ENCODE measurements at regions not wholly inside any gene's neighbourhood (a gene's known extent, or its start where the extent isn't known, plus 50 kb on each side); places are given as distances from the start of the nearest gene placed in this dataset.

- Histone ChIP-seq H3K4me3 (no peak overlapping the region), H3K36me3 (no peaks in the 10 kb centered on the region), H3K4me1 (no peaks in the 10 kb centered on the region), H3K9me3 (no peaks in the 10 kb centered on the region), H3K27ac (no peak overlapping the region), H3K27me3 (no peaks in the 10 kb centered on the region)
- no peak for DNase-seq (ENCODE audit: extremely low spot score in 2 of 2)
- intact Hi-C loops (cut with DNase I): no loop called here
- TF ChIP-seq CTCF (IDR thresholded peaks at IDR 0.05): no peak
These were observed 60.8 kb upstream of the CCDC179 start for GRCh38 chr11:22920939-22921565.

DNA sequence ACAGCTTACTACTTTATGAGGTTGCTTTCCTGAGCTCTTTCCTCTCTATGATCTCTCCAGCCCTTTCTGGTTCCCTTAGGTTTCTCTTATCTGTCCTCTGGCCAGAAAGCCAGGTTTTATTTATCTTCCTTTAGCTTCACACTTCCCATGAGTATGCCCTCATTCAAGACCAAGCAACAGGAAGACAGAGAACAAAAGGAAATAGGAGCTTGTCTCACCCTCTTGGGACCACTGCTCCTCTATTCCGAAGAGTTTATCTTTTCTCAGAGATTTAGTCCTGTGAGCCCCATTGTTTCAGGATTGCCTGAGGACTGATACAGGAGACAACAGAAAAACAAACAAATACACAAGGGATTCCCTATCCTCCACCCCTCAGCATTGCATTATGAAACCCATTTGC, 62.4 kb upstream of the CCDC179 start:
- Histone ChIP-seq H3K4me3 (no peak overlapping the region), H3K36me3 (no peaks in the 10 kb centered on the region), H3K27ac (no peak overlapping the region), H3K27me3 (no peaks in the 10 kb centered on the region), H3K9me3 (no peaks in the 10 kb centered on the region), H3K4me1 (no peaks in the 10 kb centered on the region)
- DNase-seq (ENCODE audit: extremely low spot score in 2 of 2): no peak
- TF ChIP-seq POLR2A (IDR thresholded peaks at IDR 0.05) (no peak), CTCF (IDR thresholded peaks at IDR 0.05) (no peak), POLR2AphosphoS5 (IDR thresholded peaks at IDR 0.05; ENCODE audit: insufficient read depth in 1 of 2, low read depth in 1 of 2) (no peak)
- intact Hi-C loops (cut with DNase I): no loop called here

DNA sequence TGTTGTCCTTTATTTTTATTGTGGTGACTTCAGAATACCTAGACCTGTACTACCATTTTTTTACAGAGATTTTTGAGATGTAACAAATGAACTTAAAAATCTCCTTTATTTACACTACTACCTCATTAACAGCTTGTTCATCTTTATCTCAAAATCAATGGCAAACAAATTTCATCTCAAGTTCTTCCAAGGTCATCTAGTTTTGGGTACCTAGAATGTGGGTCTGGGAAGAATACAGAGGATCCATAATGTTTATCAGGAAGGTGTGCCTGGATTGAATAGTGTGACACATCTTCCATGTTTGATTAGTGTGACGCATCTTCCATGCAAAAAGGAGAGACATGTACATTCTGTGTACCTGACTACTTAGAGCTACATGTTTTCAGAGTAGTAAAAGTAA, 63.3 kb upstream of the CCDC179 start:
- Histone ChIP-seq H3K27ac (no peak overlapping the region), H3K36me3 (no peaks in the 10 kb centered on the region), H3K9me3 (no peaks in the 10 kb centered on the region), H3K27me3 (no peaks in the 10 kb centered on the region), H3K4me1 (no peaks in the 10 kb centered on the region), H3K4me3 (no peak overlapping the region)
- intact Hi-C loops (cut with DNase I): no loop called here
- no peak for DNase-seq (ENCODE audit: extremely low spot score in 2 of 2)
- no peak for TF ChIP-seq CTCF (IDR thresholded peaks at IDR 0.05)
- TF ChIP-seq POLR2AphosphoS5 (IDR thresholded peaks at IDR 0.05; ENCODE audit: insufficient read depth in 1 of 2, low read depth in 1 of 2): no peak
- no peak for TF ChIP-seq POLR2A (IDR thresholded peaks at IDR 0.05)

GRCh38 chr11:22926341-22926740, 66.1 kb upstream of the CCDC179 start:
- intact Hi-C loops (cut with DNase I): no loop called here
- H3K36me3 ChIP-seq: no peaks in the 10 kb centered on the region
- H3K4me1 ChIP-seq: no peaks in the 10 kb centered on the region
- no peak for DNase-seq (ENCODE audit: extremely low spot score in 2 of 2)
- H3K27ac ChIP-seq: no peak overlapping the region
- H3K27me3 ChIP-seq: no peaks in the 10 kb centered on the region
- H3K9me3 ChIP-seq: no peaks in the 10 kb centered on the region
- H3K4me3 ChIP-seq: no peak overlapping the region
- TF ChIP-seq POLR2A (IDR thresholded peaks at IDR 0.05) (no peak), POLR2AphosphoS5 (IDR thresholded peaks at IDR 0.05; ENCODE audit: insufficient read depth in 1 of 2, low read depth in 1 of 2) (no peak), CTCF (IDR thresholded peaks at IDR 0.05) (no peak)

DNA sequence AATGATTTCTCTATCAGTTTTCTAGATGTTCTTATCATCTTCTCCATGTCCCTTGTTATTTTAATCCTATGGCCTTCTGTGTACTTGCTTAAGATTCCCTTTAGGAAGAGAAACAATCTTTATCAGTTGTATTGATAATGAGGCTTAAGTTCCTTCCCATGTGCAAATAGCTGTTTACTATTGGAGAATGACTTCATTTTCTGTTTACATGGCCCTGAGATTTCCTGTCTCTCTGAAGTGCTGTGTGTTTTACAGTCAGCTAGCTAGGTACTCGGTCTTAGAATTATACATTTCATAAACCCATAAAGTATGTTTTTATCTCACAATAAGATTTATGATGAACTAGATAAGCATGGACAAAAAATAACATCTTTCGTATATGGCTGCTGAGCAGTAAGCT, 67.5 kb upstream of the CCDC179 start:
- no peak for DNase-seq (ENCODE audit: extremely low spot score in 2 of 2)
- intact Hi-C loops (cut with DNase I): no loop called here
- Histone ChIP-seq H3K9me3 (no peaks in the 10 kb centered on the region), H3K27ac (no peak overlapping the region), H3K4me3 (no peak overlapping the region), H3K27me3 (no peaks in the 10 kb centered on the region), H3K4me1 (no peaks in the 10 kb centered on the region), H3K36me3 (no peaks in the 10 kb centered on the region)
- TF ChIP-seq CTCF (IDR thresholded peaks at IDR 0.05): no peak
- TF ChIP-seq POLR2AphosphoS5 (IDR thresholded peaks at IDR 0.05; ENCODE audit: insufficient read depth in 1 of 2, low read depth in 1 of 2): no peak
- TF ChIP-seq POLR2A (IDR thresholded peaks at IDR 0.05): no peak
